ENCODE measurements at regions not wholly inside any gene's neighbourhood (a gene's known extent, or its start where the extent isn't known, plus 50 kb on each side); places are given as distances from the start of the nearest gene placed in this dataset.
"Not testable (repeated sequence)": the region's sequence is repeated elsewhere in the genome, so short reads cannot be mapped to it uniquely, and the experiment has no call there.

- no peak for DNase-seq
Measured at GRCh38 chr1:96522927-96523326, 198.7 kb upstream of the PTBP2 start.

GRCh38 chr1:96524100-96524499, 197.5 kb upstream of the PTBP2 start:
- DNase-seq: peak in 1 of 2 donors; percentile 18

DNA sequence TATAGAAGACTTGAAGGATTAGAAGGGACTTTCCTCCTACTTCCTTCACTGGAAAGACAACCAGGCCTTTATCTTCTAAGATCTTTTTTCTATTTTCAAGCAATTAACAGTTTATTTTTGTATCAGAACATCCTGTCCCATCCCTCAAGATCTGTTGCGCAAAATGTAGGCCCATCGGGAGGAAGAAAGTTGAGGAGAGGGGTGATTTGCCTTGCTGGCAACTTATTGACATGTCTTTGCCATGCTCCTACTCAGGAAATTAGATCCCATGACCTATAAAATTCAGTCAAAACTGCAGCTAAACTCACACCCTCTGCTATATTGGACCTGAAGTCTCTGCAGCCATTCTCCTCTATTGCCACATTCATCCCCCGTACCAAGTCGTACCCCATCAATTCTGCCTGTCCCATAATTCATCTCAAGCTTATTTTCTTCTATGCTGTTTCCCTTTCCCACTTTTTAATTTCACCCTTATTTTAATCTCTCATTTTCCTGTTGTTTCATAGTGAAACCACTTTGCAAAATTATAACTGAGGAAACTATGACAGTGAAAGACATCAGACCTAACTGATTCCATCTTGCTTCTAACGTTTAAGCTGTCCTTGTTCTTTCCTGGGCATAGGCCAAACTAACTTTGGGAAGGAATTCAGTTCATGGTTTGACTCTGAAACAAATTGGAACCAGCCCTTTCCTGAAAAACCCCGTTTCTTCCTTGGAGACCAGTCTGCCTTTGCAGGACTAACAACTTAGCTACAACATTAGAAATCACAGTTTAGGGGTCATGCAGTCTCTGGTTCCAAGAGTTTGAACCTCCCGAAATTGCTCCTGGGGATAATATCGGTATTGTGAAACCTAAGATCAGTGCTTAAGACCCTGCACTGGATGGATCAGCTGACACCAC, 195.7 kb upstream of the PTBP2 start:
- no peak for DNase-seq

DNA sequence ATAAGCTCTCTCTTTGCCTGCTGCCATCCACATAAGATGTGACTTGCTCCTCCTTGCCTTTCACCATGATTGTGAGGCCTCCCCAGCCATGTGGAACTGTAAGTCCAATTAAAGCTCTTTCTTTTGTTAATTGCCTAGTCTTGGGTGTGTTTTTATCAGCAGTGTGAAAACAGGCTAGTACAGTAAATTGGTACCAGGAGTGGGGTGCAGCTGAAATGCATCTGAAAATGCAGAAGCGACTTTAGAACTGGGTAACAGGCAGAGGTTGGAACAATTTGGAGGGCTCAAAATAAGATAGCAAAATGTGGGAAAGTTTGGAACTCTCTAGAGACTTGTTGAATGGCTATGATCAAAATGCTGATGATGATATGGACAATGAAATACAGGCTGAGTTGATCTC, 192.9 kb upstream of the PTBP2 start:
- DNase-seq: not testable (repeated sequence)

GRCh38 chr1:96533820-96534219, 187.8 kb upstream of the PTBP2 start:
- no peak for DNase-seq

DNA sequence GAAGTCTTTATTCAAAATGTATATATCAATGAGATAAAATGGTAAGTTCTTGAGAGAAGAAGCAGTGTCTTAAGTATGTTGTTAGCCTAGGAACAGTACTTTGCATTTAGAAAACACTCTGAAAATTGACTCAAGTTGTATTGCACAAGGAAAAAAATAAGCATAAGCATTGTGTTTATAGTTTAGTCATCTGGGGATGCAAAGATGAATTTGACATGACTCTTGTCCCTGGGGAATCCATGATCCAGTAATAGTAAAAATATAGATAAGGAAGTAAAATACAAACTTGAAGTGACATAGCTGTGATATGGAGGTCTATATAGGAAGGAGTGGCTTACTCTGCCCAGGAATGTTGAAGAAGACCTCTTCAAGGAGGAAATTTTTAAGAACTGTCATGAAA, 185.0 kb upstream of the PTBP2 start:
- no peak for DNase-seq

GRCh38 chr1:96538111-96538641, 183.4 kb upstream of the PTBP2 start:
- peak; percentile 40 to 70 for DNase-seq

- no peak for DNase-seq
Measured at GRCh38 chr1:96538883-96539282, 182.7 kb upstream of the PTBP2 start.

DNA sequence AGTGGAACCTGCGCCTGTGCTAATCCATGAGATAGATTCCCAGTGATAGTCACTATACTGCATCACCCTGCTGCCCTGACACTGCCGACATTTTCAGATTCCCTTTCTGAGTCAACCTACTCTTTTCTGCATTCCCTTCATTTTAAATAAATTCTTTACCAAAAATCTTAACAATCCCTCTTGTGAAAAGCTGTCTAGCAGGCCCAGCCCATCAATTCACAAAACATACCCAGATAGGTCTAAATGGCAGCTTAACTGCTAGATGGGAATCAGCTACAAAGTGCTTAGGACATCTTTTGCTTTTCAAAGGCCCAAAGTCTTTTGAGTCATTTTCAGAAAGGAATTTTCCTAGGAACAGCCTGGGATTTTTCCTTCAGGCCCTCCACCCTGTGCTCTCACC, 180.1 kb upstream of the PTBP2 start:
- no peak for DNase-seq

DNA sequence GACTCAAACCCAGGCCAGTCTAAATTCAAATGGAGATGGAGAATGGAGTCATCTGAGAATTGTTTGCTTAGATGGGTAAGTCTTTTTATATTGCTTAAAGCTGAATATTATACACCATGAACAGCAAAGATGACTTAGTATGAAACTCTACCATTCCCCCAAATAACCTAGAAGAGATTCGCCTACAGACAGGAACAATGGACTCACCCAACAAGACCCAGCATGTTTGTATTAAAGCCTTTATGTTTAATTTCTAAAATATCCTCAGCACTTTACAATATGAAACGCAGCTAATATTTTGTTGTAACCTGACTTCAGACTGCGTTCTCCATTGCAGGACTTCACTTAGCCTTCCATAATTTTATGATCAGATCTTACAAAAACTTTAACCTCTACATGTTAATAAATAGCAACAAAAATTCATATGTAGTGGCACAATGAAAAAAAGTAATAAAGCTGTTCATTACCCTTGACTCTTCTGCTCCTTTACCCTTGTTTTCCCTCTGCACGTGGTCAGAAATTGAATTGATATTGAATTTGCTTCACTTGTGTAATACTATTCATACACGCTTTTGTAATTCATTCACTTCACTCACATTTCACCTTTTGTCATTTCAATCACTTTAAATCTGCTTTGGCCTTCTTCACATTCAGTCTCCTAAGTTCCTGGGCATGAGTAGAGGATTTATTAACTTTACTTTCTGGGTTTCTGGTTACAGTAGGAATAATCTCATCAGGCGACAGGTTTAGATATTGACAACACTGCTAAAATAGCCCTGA, 177.3 kb upstream of the PTBP2 start:
- DNase-seq: no peak

DNA sequence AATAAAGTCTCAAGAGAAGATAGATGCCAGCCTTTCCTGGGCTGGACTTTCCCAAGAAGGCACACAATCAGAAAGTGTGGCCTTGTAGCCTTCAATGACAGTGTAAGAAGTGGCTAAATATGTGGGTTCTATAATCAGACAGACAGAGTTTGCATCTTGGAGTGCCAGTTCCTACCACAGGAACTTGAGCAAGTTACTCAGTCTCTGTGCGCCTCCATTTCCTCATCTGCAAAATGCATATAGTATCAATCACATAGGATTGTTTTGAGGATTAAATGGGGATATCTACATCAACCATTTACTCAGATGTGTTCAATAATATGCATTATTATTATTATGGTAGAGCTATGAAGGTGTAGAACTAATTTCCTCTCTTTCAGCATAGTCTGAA, 176.8 kb upstream of the PTBP2 start:
- DNase-seq: no peak

GRCh38 chr1:96545935-96546656, 175.5 kb upstream of the PTBP2 start:
- no peak for DNase-seq

GRCh38 chr1:96550061-96550460, 171.5 kb upstream of the PTBP2 start:
- DNase-seq: no peak

DNA sequence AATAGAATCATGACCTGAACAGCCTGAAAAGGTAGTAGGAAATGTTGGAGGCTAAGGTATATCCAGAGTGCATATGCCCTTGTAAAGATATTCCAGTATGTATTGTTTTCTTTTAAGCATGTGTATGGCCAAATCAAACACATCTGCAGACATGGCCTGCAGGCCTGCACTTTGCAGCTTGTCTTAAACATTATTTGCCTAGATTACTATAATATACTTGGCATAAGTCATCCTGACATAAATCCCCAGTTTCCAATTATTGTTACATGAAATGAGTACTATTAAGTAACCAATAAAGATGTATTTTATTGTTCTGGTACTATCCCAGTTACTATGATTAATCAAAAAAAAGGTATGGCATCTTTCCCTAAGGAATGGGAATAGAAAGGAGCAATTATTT, 169.1 kb upstream of the PTBP2 start:
- no peak for DNase-seq

GRCh38 chr1:96553811-96554210, 167.8 kb upstream of the PTBP2 start:
- no peak for DNase-seq

GRCh38 chr1:96554364-96554763, 167.2 kb upstream of the PTBP2 start:
- DNase-seq: no peak

GRCh38 chr1:96557336-96557735, 164.2 kb upstream of the PTBP2 start:
- no peak for DNase-seq

DNA sequence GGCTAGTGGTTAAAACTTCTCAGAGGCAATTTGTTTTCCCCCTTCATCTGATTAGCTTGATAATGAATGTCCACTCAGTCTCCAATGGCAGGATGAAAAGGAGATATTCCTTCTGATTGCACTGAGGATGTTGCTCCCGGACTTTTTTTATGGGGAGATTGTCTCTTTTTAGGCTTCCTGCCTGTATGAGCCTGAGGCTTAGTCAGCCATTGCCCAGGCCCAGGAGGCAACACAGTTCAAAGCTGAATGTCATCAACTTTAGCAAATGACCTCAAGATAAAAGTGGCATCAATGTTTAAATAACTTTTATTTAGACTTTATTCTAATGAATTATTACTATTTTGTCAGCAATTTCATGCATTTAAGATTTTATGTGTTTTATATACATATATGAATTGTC, 162.9 kb upstream of the PTBP2 start:
- no peak for DNase-seq

GRCh38 chr1:96559181-96559580, 162.4 kb upstream of the PTBP2 start:
- DNase-seq: no peak

GRCh38 chr1:96559707-96560596, 161.6 kb upstream of the PTBP2 start:
- no peak for DNase-seq

- DNase-seq: no peak
Measured at GRCh38 chr1:96562094-96562493, 159.5 kb upstream of the PTBP2 start.

DNA sequence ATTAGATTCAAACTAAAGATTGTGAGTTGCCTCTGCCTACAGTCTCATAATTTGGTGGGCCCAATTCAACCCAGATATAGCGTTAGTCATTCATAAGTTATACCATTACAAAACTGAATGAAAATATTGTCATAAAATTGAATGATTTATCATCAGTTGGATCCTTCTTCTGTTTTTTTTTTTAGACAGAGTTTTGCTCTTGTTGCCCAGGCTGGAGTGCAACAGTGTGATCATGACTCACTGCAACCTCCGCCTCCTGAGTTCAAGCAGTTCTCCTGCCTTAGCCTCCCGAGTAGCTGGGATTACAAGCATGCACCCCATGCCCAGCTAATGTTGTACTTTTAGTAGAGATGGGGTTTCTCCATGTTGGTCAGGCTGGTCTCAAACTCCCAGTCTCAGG, 157.2 kb upstream of the PTBP2 start:
- DNase-seq: not testable (repeated sequence)
